A549 (cell line): ENCODE measurements at regions not wholly inside any gene's neighbourhood (a gene's known extent, or its start where the extent isn't known, plus 50 kb on each side); places are given as distances from the start of the nearest gene placed in this dataset.

Experiments
- CBX2 ChIP-seq: fragments of 200-600 bp; sonication (generic); IDR thresholded peaks from 2 replicates; pipeline ENCODE4 v1.6.1; 2016; ENCODE audit warnings: low read depth, mild to moderate bottlenecking, borderline replicate concordance
- CTCF ChIP-seq: fragments of >200 bp; sonication (Bioruptor Twin); formaldehyde crosslinking; IDR thresholded peaks from 3 replicates; pipeline ENCODE4 v1.5.1; 2016
- ELK1 ChIP-seq: fragments of 150-350 bp; IDR thresholded peaks from 2 replicates; pipeline ENCODE4 v1.6.1; 2014; ENCODE audit warnings: low read depth, mild to moderate bottlenecking, low read length
- EP300 ChIP-seq, 2 experiments: fragments of >200 bp; sonication (Bioruptor Twin); formaldehyde crosslinking; IDR thresholded peaks; 2 replicates in 1 of 2; 3 replicates in 1 of 2; pipeline ENCODE4 v1.6.1; 2016 to 2017
- RFX5 ChIP-seq: fragments of 450-650 bp; IDR thresholded peaks from 2 replicates; pipeline ENCODE4 v1.7.1; 2014; ENCODE audit warnings: antibody characterized with exemption, mild to moderate bottlenecking, moderate library complexity

- TF ChIP-seq CTCF (no peak), RFX5 (no peak), CBX2 (no peak), EP300 (IDR thresholded peaks at IDR 0.05) (no peak), ELK1 (no peak)
Observed at GRCh38 chr6:163766936-163767335, 352.4 kb downstream of the QKI start.
